Activated naive CD4-positive, alpha-beta T cell treated with anti-CD3 and anti-CD28 coated beads, Interleukin-2, amount 50 U/mL, for 24 hours (primary cell): ENCODE measurements at regions not wholly inside any gene's neighbourhood (a gene's known extent, or its start where the extent isn't known, plus 50 kb on each side); places are given as distances from the start of the nearest gene placed in this dataset.

ENCODE experiments used
- H3K27ac Mint-ChIP-seq: one replicate; pipeline ENCODE4 v1.8.0; 2021; ENCODE audit warnings: mild to moderate bottlenecking, mixed read lengths
- H3K27me3 Mint-ChIP-seq: one replicate; pipeline ENCODE4 v1.8.0; 2021; ENCODE audit warnings: mixed read lengths
- H3K36me3 Mint-ChIP-seq: one replicate; pipeline ENCODE4 v1.8.0; 2021; ENCODE audit warnings: mixed read lengths
- H3K4me1 Mint-ChIP-seq: one replicate; pipeline ENCODE4 v1.8.0; 2021; ENCODE audit warnings: mixed read lengths
- H3K4me3 Mint-ChIP-seq: one replicate; pipeline ENCODE4 v1.8.0; 2021; ENCODE audit warnings: mild to moderate bottlenecking, mixed read lengths
- H3K9me3 Mint-ChIP-seq: one replicate; pipeline ENCODE4 v1.8.0; 2021; ENCODE audit warnings: mixed read lengths

GRCh38 chr6:91483415-91484105 lies 896.7 kb upstream of the MAP3K7 start:
- no peaks in the 10 kb centered on the region for H3K4me1 Mint-ChIP-seq
- no peaks in the 10 kb centered on the region for H3K27me3 Mint-ChIP-seq
- H3K4me3 Mint-ChIP-seq: no peak overlapping the region
- no peaks in the 10 kb centered on the region for H3K36me3 Mint-ChIP-seq
- no peak overlapping the region for H3K27ac Mint-ChIP-seq
- no peaks in the 10 kb centered on the region for H3K9me3 Mint-ChIP-seq

GRCh38 chr6:91482498-91482897 lies 895.6 kb upstream of the MAP3K7 start:
- no peak overlapping the region for H3K27ac Mint-ChIP-seq
- H3K9me3 Mint-ChIP-seq: no peaks in the 10 kb centered on the region
- H3K4me3 Mint-ChIP-seq: no peak overlapping the region
- H3K4me1 Mint-ChIP-seq: no peaks in the 10 kb centered on the region
- H3K27me3 Mint-ChIP-seq: no peaks in the 10 kb centered on the region
- H3K36me3 Mint-ChIP-seq: no peaks in the 10 kb centered on the region

- H3K4me1 Mint-ChIP-seq: no peaks in the 10 kb centered on the region
- no peak overlapping the region for H3K4me3 Mint-ChIP-seq
- no peak overlapping the region for H3K27ac Mint-ChIP-seq
- H3K36me3 Mint-ChIP-seq: no peaks in the 10 kb centered on the region
- no peaks in the 10 kb centered on the region for H3K27me3 Mint-ChIP-seq
- no peaks in the 10 kb centered on the region for H3K9me3 Mint-ChIP-seq
Observed at GRCh38 chr6:91480402-91480801, 893.5 kb upstream of the MAP3K7 start.

- peaks cover 10% of the 10 kb centered on the region for H3K9me3 Mint-ChIP-seq
- H3K4me3 Mint-ChIP-seq: no peak overlapping the region
- no peak overlapping the region for H3K27ac Mint-ChIP-seq
- H3K36me3 Mint-ChIP-seq: no peaks in the 10 kb centered on the region
- H3K27me3 Mint-ChIP-seq: peaks cover 2% of the 10 kb centered on the region
- no peaks in the 10 kb centered on the region for H3K4me1 Mint-ChIP-seq
Observed at GRCh38 chr6:91477688-91478087, 890.8 kb upstream of the MAP3K7 start.

- Mint-ChIP-seq H3K4me1 (no peaks in the 10 kb centered on the region), H3K9me3 (peaks cover 10% of the 10 kb centered on the region), H3K27ac (no peak overlapping the region), H3K4me3 (no peak overlapping the region), H3K36me3 (no peaks in the 10 kb centered on the region), H3K27me3 (peaks cover 2% of the 10 kb centered on the region)
Observed at GRCh38 chr6:91476000-91476399, 889.1 kb upstream of the MAP3K7 start.

GRCh38 chr6:91465393-91465792 lies 878.5 kb upstream of the MAP3K7 start:
- no peaks in the 10 kb centered on the region for H3K36me3 Mint-ChIP-seq
- no peaks in the 10 kb centered on the region for H3K4me1 Mint-ChIP-seq
- H3K27me3 Mint-ChIP-seq: no peaks in the 10 kb centered on the region
- no peaks in the 10 kb centered on the region for H3K9me3 Mint-ChIP-seq
- H3K27ac Mint-ChIP-seq: no peak overlapping the region
- H3K4me3 Mint-ChIP-seq: no peak overlapping the region

- Mint-ChIP-seq H3K36me3 (no peaks in the 10 kb centered on the region), H3K27ac (no peak overlapping the region), H3K4me1 (no peaks in the 10 kb centered on the region), H3K9me3 (no peaks in the 10 kb centered on the region), H3K4me3 (no peak overlapping the region), H3K27me3 (no peaks in the 10 kb centered on the region)
Observed at GRCh38 chr6:91464718-91465117, 877.8 kb upstream of the MAP3K7 start.

GRCh38 chr6:91464201-91464600 lies 877.3 kb upstream of the MAP3K7 start:
- Mint-ChIP-seq H3K4me1 (no peaks in the 10 kb centered on the region), H3K9me3 (no peaks in the 10 kb centered on the region), H3K27ac (no peak overlapping the region), H3K36me3 (no peaks in the 10 kb centered on the region), H3K27me3 (no peaks in the 10 kb centered on the region), H3K4me3 (no peak overlapping the region)

DNA sequence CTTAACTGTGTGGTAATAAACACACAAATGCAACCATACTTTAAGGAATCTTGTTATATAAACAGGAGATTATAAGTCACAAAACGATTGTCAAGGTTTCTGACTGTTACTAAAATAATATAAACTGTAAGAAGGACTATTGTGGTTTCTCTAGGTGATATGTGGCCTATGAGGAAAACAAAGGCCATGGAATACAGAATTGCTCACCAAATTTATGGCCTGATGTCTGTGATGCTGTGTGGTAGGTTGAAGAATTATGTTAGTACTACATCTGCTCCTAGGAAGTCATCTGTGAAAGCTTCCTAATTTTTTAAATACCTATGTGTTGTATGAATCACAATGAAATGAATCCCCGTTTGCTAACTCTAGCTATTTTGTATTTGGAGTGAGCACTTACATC lies 875.4 kb upstream of the MAP3K7 start:
- Mint-ChIP-seq H3K27me3 (no peaks in the 10 kb centered on the region), H3K9me3 (no peaks in the 10 kb centered on the region), H3K4me1 (no peaks in the 10 kb centered on the region), H3K27ac (no peak overlapping the region), H3K4me3 (no peak overlapping the region), H3K36me3 (no peaks in the 10 kb centered on the region)

GRCh38 chr6:91453224-91453878 lies 866.5 kb upstream of the MAP3K7 start:
- H3K36me3 Mint-ChIP-seq: no peaks in the 10 kb centered on the region
- no peak overlapping the region for H3K27ac Mint-ChIP-seq
- H3K9me3 Mint-ChIP-seq: no peaks in the 10 kb centered on the region
- no peaks in the 10 kb centered on the region for H3K4me1 Mint-ChIP-seq
- no peak overlapping the region for H3K4me3 Mint-ChIP-seq
- no peaks in the 10 kb centered on the region for H3K27me3 Mint-ChIP-seq

DNA sequence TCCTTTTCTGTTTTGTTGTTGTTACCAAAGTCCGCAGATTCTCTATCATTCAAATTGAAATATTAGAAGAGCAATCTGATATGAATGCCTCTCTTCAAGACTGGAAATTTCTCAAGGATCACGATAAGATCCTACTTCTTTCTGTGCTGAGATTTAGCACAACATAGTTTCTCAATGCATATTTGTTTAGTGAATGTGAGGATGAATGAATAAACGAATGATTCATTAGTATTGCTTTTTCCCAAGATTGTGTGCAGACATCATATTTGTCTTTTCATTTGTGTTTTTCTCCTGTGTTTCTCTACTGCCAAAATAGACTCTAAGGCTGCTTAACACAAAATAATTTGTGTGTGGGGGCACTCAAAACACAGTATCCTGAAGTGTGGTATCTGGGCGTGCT lies 862.7 kb upstream of the MAP3K7 start:
- H3K27me3 Mint-ChIP-seq: no peaks in the 10 kb centered on the region
- no peaks in the 10 kb centered on the region for H3K4me1 Mint-ChIP-seq
- H3K9me3 Mint-ChIP-seq: no peaks in the 10 kb centered on the region
- no peak overlapping the region for H3K27ac Mint-ChIP-seq
- no peaks in the 10 kb centered on the region for H3K36me3 Mint-ChIP-seq
- H3K4me3 Mint-ChIP-seq: no peak overlapping the region

- Mint-ChIP-seq H3K4me1 (no peaks in the 10 kb centered on the region), H3K36me3 (no peaks in the 10 kb centered on the region)
Observed at GRCh38 chr6:91447530-91448254, 860.8 kb upstream of the MAP3K7 start.

GRCh38 chr6:91447081-91447480 lies 860.2 kb upstream of the MAP3K7 start:
- H3K27ac Mint-ChIP-seq: no peak overlapping the region
- H3K9me3 Mint-ChIP-seq: peaks cover 2% of the 10 kb centered on the region
- H3K36me3 Mint-ChIP-seq: no peaks in the 10 kb centered on the region
- no peak overlapping the region for H3K4me3 Mint-ChIP-seq
- no peaks in the 10 kb centered on the region for H3K27me3 Mint-ChIP-seq
- peaks cover 4% of the 10 kb centered on the region for H3K4me1 Mint-ChIP-seq

More at GRCh38 chr6:91447530-91448254, 860.8 kb upstream of the MAP3K7 start:
- no peak overlapping the region for H3K4me3 Mint-ChIP-seq
- H3K27me3 Mint-ChIP-seq: no peaks in the 10 kb centered on the region
- no peaks in the 10 kb centered on the region for H3K9me3 Mint-ChIP-seq
- no peak overlapping the region for H3K27ac Mint-ChIP-seq

GRCh38 chr6:91443405-91443804 lies 856.5 kb upstream of the MAP3K7 start:
- Mint-ChIP-seq H3K9me3 (peaks cover 14% of the 10 kb centered on the region), H3K27me3 (no peaks in the 10 kb centered on the region), H3K4me3 (no peak overlapping the region), H3K27ac (no peak overlapping the region), H3K36me3 (no peaks in the 10 kb centered on the region), H3K4me1 (peaks cover 5% of the 10 kb centered on the region)

GRCh38 chr6:91442342-91442741 lies 855.5 kb upstream of the MAP3K7 start:
- H3K36me3 Mint-ChIP-seq: no peaks in the 10 kb centered on the region
- H3K4me1 Mint-ChIP-seq: peaks cover 5% of the 10 kb centered on the region
- H3K9me3 Mint-ChIP-seq: peaks cover 14% of the 10 kb centered on the region
- H3K27ac Mint-ChIP-seq: no peak overlapping the region
- H3K4me3 Mint-ChIP-seq: no peak overlapping the region
- H3K27me3 Mint-ChIP-seq: no peaks in the 10 kb centered on the region

DNA sequence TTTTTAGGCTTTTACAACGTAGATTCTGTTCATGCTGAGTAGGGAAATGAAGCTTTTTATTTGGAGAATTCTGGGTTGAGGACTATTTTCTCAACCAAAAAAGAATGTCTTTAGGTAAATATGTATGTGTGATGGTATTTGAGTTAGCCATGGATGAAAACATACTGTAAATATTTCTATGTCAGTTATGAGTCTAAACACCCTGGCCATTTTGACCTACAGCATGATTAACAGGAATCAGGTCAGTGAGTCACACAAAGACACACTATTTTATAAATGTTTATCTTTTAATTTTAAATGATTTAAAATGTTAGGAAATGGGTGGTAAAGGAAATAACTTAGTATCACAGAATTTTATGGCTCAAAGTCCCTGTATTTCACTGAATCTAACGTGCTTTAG lies 851.7 kb upstream of the MAP3K7 start:
- Mint-ChIP-seq H3K4me3 (no peak overlapping the region), H3K9me3 (peaks cover 14% of the 10 kb centered on the region), H3K27ac (no peak overlapping the region), H3K27me3 (no peaks in the 10 kb centered on the region), H3K4me1 (peaks cover 5% of the 10 kb centered on the region), H3K36me3 (no peaks in the 10 kb centered on the region)
